ENCODE measurements at regions not wholly inside any gene's neighbourhood (a gene's known extent, or its start where the extent isn't known, plus 50 kb on each side); places are given as distances from the start of the nearest gene placed in this dataset.

DNA sequence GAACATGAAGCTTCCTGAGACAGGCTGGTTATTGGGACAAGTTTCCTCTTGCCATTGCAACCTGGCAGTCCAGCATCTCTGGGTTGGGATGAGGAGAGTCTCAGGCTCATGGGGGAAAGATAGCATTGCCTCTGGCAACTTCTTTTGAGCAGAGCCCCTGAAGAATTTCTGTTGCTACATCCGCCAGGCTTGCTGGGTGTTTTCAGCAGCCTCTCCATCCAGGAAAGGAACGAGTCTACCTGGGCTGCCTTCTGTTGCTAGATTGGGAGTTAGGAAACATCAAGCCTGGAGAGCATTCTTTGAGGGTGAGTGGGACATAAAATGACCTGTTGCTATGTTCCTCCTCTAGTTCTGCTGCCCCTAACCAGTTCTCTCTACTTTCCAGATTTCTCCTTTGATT is 313.5 kb downstream of the RFPL4B start:
- DNase-seq (ENCODE audit: low read depth): no peak
- H3K4me3 ChIP-seq (ENCODE audit: low read depth, low read length): no peak overlapping the region
- in situ Hi-C loops (cut with HindIII; ENCODE audit: low sequenced_read_pairs): no loop called here
- TF ChIP-seq, protein P1, sequence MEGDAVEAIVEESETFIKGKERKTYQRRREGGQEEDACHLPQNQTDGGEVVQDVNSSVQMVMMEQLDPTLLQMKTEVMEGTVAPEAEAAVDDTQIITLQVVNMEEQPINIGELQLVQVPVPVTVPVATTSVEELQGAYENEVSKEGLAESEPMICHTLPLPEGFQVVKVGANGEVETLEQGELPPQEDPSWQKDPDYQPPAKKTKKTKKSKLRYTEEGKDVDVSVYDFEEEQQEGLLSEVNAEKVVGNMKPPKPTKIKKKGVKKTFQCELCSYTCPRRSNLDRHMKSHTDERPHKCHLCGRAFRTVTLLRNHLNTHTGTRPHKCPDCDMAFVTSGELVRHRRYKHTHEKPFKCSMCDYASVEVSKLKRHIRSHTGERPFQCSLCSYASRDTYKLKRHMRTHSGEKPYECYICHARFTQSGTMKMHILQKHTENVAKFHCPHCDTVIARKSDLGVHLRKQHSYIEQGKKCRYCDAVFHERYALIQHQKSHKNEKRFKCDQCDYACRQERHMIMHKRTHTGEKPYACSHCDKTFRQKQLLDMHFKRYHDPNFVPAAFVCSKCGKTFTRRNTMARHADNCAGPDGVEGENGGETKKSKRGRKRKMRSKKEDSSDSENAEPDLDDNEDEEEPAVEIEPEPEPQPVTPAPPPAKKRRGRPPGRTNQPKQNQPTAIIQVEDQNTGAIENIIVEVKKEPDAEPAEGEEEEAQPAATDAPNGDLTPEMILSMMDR (IDR thresholded peaks at IDR 0.05; ENCODE audit: low read depth, low read length, missing control alignments): no peak

DNA sequence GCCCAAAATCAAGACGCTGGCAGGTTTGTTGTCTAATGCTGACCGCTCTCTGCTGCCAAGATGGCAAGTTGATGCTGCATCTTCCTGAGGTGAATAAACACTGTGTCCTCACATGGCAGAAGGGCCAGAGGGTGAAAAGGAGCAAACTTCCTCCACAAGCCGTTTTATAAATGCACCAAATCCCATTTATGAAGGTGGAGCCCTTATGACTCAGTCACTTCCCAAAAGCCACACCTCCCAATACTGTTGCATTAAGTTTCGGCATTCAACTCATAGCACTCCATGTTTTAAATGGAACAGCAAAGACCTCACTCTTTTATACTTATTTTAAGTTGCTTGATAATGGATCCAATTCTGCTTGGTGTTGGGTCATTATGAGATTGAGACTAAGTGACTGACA is 316.6 kb downstream of the RFPL4B start:
- no peak overlapping the region for H3K4me3 ChIP-seq (ENCODE audit: low read depth, low read length)
- in situ Hi-C loops (cut with HindIII; ENCODE audit: low sequenced_read_pairs): no loop called here
- TF ChIP-seq, protein P1 (IDR thresholded peaks at IDR 0.05; ENCODE audit: low read depth, low read length, missing control alignments): no peak
- DNase-seq (ENCODE audit: low read depth): no peak

DNA sequence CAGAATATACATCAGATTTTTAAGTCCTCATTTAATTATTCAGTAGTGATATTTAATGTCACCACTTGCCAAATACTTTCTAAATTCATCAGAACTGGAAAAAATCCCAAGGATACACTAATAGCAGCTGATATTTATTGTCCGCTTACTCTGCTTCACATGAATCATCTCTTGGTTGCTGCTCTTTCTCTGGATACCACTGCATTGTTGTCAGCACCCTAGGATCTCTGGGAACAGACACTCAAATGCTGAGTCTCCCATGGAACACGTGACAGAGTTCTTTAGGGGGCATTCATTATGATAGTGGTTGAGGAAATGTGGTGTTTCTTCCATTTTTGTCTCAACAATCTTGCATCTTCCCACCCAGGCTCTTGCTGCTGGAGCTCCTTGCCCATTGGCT is 318.0 kb downstream of the RFPL4B start:
- no peak overlapping the region for H3K4me3 ChIP-seq (ENCODE audit: low read depth, low read length)
- TF ChIP-seq, protein P1 (IDR thresholded peaks at IDR 0.05; ENCODE audit: low read depth, low read length, missing control alignments): no peak
- in situ Hi-C loops (cut with HindIII; ENCODE audit: low sequenced_read_pairs): no loop called here
- DNase-seq (ENCODE audit: low read depth): no peak

DNA sequence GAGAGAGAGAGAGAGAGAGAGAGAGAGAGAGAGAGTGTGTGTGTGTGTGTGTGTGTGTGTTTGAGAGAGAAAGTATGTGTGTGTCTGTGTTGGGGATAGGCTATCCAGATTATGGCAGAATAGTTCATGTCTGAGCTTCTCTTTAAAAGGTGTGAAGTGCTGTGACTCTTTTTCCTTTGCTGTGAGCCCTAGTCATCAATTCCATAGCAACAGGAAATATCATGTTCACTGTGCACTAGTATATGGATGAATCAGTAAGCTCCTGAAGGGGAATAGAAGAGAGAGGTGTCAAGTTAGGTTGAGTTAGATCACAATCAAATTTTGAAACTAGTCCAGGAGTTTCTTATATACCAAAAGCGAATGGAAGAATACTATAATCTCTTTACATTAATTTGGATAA is 318.7 kb downstream of the RFPL4B start:
- H3K4me3 ChIP-seq (ENCODE audit: low read depth, low read length): no peak overlapping the region
- no peak for DNase-seq (ENCODE audit: low read depth)
- in situ Hi-C loops (cut with HindIII; ENCODE audit: low sequenced_read_pairs): no loop called here
- TF ChIP-seq, protein P1 (IDR thresholded peaks at IDR 0.05; ENCODE audit: low read depth, low read length, missing control alignments): no peak

DNA sequence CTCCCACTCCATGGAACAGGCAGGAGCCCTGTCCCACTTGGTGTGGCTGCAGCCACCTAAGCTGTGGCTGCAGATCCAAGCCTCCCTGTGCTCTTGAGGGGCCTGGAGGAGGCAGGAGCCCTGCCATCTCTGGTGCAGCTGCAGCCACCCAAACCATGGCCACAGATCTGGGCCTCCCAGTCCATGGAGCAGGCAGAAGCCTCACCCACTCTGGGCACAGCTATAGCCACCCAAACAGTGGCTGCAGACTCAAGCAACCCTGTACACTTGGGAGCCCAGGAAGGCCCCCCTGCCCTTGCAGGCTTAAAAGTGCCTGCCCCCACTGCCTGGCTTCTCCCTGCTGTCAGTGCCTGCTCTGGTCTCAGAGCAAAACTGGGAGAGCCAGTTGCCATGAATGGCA is 320.3 kb downstream of the RFPL4B start:
- in situ Hi-C loops (cut with HindIII; ENCODE audit: low sequenced_read_pairs): no loop called here
- TF ChIP-seq, protein P1 (IDR thresholded peaks at IDR 0.05; ENCODE audit: low read depth, low read length, missing control alignments): no peak
- H3K4me3 ChIP-seq (ENCODE audit: low read depth, low read length): no peak overlapping the region
- DNase-seq (ENCODE audit: low read depth): no peak

DNA sequence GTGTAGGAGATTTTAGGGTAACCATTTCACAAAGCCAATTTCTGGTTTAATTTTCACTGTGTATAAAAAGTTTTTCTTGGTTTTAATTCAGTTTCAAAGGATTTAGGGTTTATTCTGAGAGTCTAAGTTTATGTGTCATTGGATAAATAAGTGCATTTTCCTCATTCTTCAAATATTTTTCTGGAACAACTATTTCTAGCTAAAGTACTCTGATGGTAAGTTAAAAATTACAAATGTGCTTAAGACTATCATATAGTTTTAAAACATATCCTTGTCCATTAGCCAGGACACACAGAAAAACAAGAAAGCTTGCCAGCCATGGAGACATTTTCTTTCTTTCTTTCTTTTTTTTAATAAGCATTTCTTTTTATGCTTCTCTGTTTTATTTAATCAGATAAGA is 333.0 kb downstream of the RFPL4B start:
- no peak for DNase-seq (ENCODE audit: low read depth)
- no peak overlapping the region for H3K4me3 ChIP-seq (ENCODE audit: low read depth, low read length)
- TF ChIP-seq, protein P1 (IDR thresholded peaks at IDR 0.05; ENCODE audit: low read depth, low read length, missing control alignments): no peak
- in situ Hi-C loops (cut with HindIII; ENCODE audit: low sequenced_read_pairs): no loop called here

DNA sequence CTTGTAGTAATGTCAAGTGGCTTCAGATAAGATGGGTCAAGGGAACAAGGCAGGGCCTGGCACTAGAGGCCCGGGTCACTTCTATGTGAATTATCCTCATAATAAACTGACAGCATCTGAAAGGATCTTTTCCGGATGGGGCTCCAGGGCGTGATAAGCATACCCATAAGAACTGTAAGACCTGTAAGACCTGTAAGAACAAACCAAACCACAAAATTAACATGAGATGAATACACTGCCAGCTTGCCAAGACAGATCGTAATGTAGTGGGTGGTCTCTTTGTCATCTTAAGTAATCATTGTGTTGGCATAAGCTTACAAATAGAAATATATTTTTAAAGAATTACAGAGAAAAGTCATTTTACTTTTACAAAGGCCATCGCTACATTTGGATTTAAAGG is 334.9 kb downstream of the RFPL4B start:
- TF ChIP-seq, protein P1 (IDR thresholded peaks at IDR 0.05; ENCODE audit: low read depth, low read length, missing control alignments): no peak
- H3K4me3 ChIP-seq (ENCODE audit: low read depth, low read length): no peak overlapping the region
- in situ Hi-C loops (cut with HindIII; ENCODE audit: low sequenced_read_pairs): no loop called here
- DNase-seq (ENCODE audit: low read depth): no peak

All from astrocyte of the cerebellum (primary cell).